ENCODE measurements at regions not wholly inside any gene's neighbourhood (a gene's known extent, or its start where the extent isn't known, plus 50 kb on each side); places are given as distances from the start of the nearest gene placed in this dataset.

DNA sequence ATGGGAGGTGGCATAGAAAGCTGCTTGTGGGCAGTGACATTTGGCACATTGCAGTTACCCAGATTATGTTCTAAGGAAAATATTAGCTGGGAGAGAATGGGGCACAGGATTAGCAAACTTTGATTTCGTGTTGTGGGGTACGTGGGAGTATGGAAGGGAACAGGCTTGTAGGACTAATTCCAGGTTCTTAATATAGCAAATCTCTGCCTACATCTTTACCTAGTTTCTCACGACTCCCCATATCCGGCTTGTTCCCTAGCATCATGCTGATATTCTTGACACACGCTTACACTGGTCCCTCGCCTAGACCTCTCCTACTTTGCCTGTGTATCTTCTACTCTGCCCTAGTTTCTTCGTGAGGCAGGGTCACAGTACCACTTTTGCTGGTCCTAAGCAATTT, 293.9 kb upstream of the PLXNA2 start:
- Mint-ChIP-seq H3K36me3 (no peaks in the 10 kb centered on the region), H3K4me3 (no peak overlapping the region), H3K4me1 (peaks cover 16% of the 10 kb centered on the region), H3K27ac (no peak overlapping the region), H3K27me3 (ENCODE audit: low read depth in 3 of 3) (peaks cover 1 to 10% (median 9%) of the 10 kb centered on the region in 3 donors), H3K9me3 (no peaks in the 10 kb centered on the region)
- no peaks in the 10 kb centered on the region for H3K9me3 ChIP-seq (replicated peaks in 1 of 2; ENCODE audit: control insufficient read depth in 1 of 2, insufficient read depth in 1 of 2, low read length in 2 of 2)
- no peak overlapping the region for H3K4me2 ChIP-seq (replicated peaks; ENCODE audit: extremely low read depth, low read length, poor library complexity, severe bottlenecking)
- intact Hi-C loops (cut with micrococcal nuclease) = no loop called here
- no peak for DNase-seq
- no peaks in the 10 kb centered on the region for H3K27me3 ChIP-seq (ENCODE audit: control insufficient read depth in 2 of 2, insufficient read depth in 2 of 2, low read length in 2 of 2)
- H3K79me2 ChIP-seq (ENCODE audit: insufficient read depth, low read length) = no peaks in the 10 kb centered on the region
- H3K4me1 ChIP-seq (ENCODE audit: control insufficient read depth in 1 of 2, insufficient read depth in 2 of 2, low read length in 2 of 2) = peaks cover 0 to 14% of the 10 kb centered on the region in 2 donors
- no peak overlapping the region for H3K27ac ChIP-seq (ENCODE audit: low read depth in 1 of 2, low read length in 2 of 2)
- H3K36me3 ChIP-seq (replicated peaks in 1 of 2; ENCODE audit: control insufficient read depth in 1 of 2, insufficient read depth in 2 of 2, low read length in 2 of 2) = no peaks in the 10 kb centered on the region
- 96% methylated on average over 5 of the region's 7 CpGs for WGBS (ENCODE audit: insufficient coverage)
- no peak overlapping the region for H2AFZ ChIP-seq (ENCODE audit: insufficient read depth, low read depth, low read length, poor library complexity, severe bottlenecking)
- no peak overlapping the region for H3K4me3 ChIP-seq (replicated peaks in 1 of 3; ENCODE audit: low read depth in 2 of 3, low read length in 3 of 3)
- TF ChIP-seq, protein P1, sequence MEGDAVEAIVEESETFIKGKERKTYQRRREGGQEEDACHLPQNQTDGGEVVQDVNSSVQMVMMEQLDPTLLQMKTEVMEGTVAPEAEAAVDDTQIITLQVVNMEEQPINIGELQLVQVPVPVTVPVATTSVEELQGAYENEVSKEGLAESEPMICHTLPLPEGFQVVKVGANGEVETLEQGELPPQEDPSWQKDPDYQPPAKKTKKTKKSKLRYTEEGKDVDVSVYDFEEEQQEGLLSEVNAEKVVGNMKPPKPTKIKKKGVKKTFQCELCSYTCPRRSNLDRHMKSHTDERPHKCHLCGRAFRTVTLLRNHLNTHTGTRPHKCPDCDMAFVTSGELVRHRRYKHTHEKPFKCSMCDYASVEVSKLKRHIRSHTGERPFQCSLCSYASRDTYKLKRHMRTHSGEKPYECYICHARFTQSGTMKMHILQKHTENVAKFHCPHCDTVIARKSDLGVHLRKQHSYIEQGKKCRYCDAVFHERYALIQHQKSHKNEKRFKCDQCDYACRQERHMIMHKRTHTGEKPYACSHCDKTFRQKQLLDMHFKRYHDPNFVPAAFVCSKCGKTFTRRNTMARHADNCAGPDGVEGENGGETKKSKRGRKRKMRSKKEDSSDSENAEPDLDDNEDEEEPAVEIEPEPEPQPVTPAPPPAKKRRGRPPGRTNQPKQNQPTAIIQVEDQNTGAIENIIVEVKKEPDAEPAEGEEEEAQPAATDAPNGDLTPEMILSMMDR (IDR thresholded peaks at IDR 0.05) = no peak
- no peak overlapping the region for H3K9ac ChIP-seq (ENCODE audit: insufficient read depth, low read length, poor library complexity, severe bottlenecking)
- H4K20me1 ChIP-seq (ENCODE audit: insufficient read depth, low read length) = no peaks in the 10 kb centered on the region

DNA sequence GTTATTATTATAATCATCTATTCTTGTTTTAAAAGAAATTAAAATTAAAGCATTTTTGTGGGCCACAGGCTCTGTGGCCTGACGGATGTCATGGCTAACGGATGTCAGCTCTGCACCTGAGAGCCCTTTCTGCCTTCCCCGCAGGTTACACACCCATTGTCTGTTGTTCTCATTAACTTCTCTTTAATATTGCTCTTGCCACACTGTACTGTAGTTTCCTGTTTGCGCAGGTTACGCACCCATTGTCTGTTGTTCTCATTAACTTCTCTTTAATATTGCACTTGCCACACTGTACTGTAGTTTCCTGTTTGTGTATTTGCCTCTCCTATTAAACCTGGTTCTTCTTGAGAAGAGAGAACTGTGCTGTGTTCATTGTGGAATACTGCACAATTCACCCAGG, 294.4 kb upstream of the PLXNA2 start:
- no peaks in the 10 kb centered on the region for H3K27me3 ChIP-seq (ENCODE audit: control insufficient read depth in 2 of 2, insufficient read depth in 2 of 2, low read length in 2 of 2)
- peak in 2 of 3 donors; percentile 0 to 5 for DNase-seq
- peaks cover 0 to 14% of the 10 kb centered on the region in 2 donors for H3K4me1 ChIP-seq (ENCODE audit: control insufficient read depth in 1 of 2, insufficient read depth in 2 of 2, low read length in 2 of 2)
- peaks cover 1 to 9% (median 9%) of the 10 kb centered on the region in 3 donors for H3K27me3 Mint-ChIP-seq (ENCODE audit: low read depth in 3 of 3)
- no peaks in the 10 kb centered on the region for H3K9me3 Mint-ChIP-seq
- H3K9ac ChIP-seq (ENCODE audit: insufficient read depth, low read length, poor library complexity, severe bottlenecking) = no peak overlapping the region
- whole genome bisulfite sequencing (ENCODE audit: insufficient coverage) = 65% methylated on average over 2 of the region's 5 CpGs
- H3K4me1 Mint-ChIP-seq = peaks cover 16% of the 10 kb centered on the region
- H4K20me1 ChIP-seq (ENCODE audit: insufficient read depth, low read length) = no peaks in the 10 kb centered on the region
- H3K27ac ChIP-seq (ENCODE audit: low read depth in 1 of 2, low read length in 2 of 2) = no peak overlapping the region
- H3K79me2 ChIP-seq (ENCODE audit: insufficient read depth, low read length) = no peaks in the 10 kb centered on the region
- H3K36me3 Mint-ChIP-seq = no peaks in the 10 kb centered on the region
- intact Hi-C loops (cut with micrococcal nuclease) = no loop called here
- no peak overlapping the region for H2AFZ ChIP-seq (ENCODE audit: insufficient read depth, low read depth, low read length, poor library complexity, severe bottlenecking)
- no peak overlapping the region for H3K4me2 ChIP-seq (replicated peaks; ENCODE audit: extremely low read depth, low read length, poor library complexity, severe bottlenecking)
- H3K36me3 ChIP-seq (replicated peaks in 1 of 2; ENCODE audit: control insufficient read depth in 1 of 2, insufficient read depth in 2 of 2, low read length in 2 of 2) = no peaks in the 10 kb centered on the region
- no peaks in the 10 kb centered on the region for H3K9me3 ChIP-seq (replicated peaks in 1 of 2; ENCODE audit: control insufficient read depth in 1 of 2, insufficient read depth in 1 of 2, low read length in 2 of 2)
- H3K4me3 Mint-ChIP-seq = no peak overlapping the region
- TF ChIP-seq, protein P1 (IDR thresholded peaks at IDR 0.05) = no peak
- H3K27ac Mint-ChIP-seq = peak overlapping the region in 4 of 7 donors; percentile 8 to 68 (median 13)
- H3K4me3 ChIP-seq (replicated peaks in 1 of 3; ENCODE audit: low read depth in 2 of 3, low read length in 3 of 3) = no peak overlapping the region
